Breast epithelium (tissue), 4 donors: ENCODE measurements at regions not wholly inside any gene's neighbourhood (a gene's known extent, or its start where the extent isn't known, plus 50 kb on each side); places are given as distances from the start of the nearest gene placed in this dataset.
"Not testable (repeated sequence)": the region's sequence is repeated elsewhere in the genome, so short reads cannot be mapped to it uniquely, and the experiment has no call there.

Experiments used
- DNase-seq, 2 donors: peaks; one replicate each; pipeline ENCODE4 v3.0.0-alpha.2; 2019; ENCODE audit warnings: low spot score in 2 of 2
- H3K27ac ChIP-seq, 2 donors: fragments of 200-600 bp; sonication (generic) in 1 of 2; one replicate each; pipeline ENCODE4 v1.5.1; 2016 to 2019; ENCODE audit warnings: mild to moderate bottlenecking in 1 of 2
- H3K27me3 ChIP-seq, 2 donors: fragments of 200-600 bp; sonication (generic) in 1 of 2; one replicate each; pipeline versions ENCODE4 v1.5.1 to v1.6.0; 2017 to 2019; ENCODE audit warnings: control low read depth in 1 of 2, mild to moderate bottlenecking in 1 of 2
- H3K36me3 ChIP-seq: fragments of 200-600 bp; one replicate; pipeline ENCODE4 v1.5.1; 2019
- H3K4me1 ChIP-seq, 2 donors: fragments of 200-600 bp; sonication (generic); one replicate each; pipeline ENCODE4 v1.5.1; 2016 to 2019; ENCODE audit warnings: control low read depth in 1 of 2
- H3K4me3 ChIP-seq, 3 donors: fragments of 200-600 bp; sonication (generic); 1 replicate in 2 of 3; 2 replicates in 1 of 3; pipeline ENCODE4 v1.5.1; 2016 to 2019; ENCODE audit warnings: mild to moderate bottlenecking in 3 of 3, moderate library complexity in 2 of 3
- H3K9me3 ChIP-seq, 2 donors: fragments of 200-600 bp; sonication (generic) in 1 of 2; one replicate each; pipeline ENCODE4 v1.5.1; 2016 to 2019; ENCODE audit warnings: control low read depth in 1 of 2
- CTCF ChIP-seq, 3 donors: fragments of 450-650 bp; IDR thresholded peaks; one replicate each; pipeline ENCODE4 v1.5.1; 2016 to 2017; ENCODE audit warnings: antibody characterized with exemption in 3 of 3, mild to moderate bottlenecking in 3 of 3, moderate library complexity in 3 of 3
- POLR2A ChIP-seq: fragments of 450-650 bp; IDR thresholded peaks from one replicate; pipeline ENCODE4 v1.6.1; 2016; ENCODE audit warnings: antibody characterized with exemption, mild to moderate bottlenecking, moderate library complexity
- POLR2AphosphoS5 ChIP-seq, 3 donors: sonication (generic); formaldehyde crosslinking; IDR thresholded peaks; one replicate each; pipeline ENCODE4 v1.6.1; 2017; ENCODE audit warnings: antibody characterized with exemption in 3 of 3
- intact Hi-C: fragments of 100-400 bp; cut with DNase I; formaldehyde crosslinking; loops from one replicate; pipeline ENCODE4 v1.15.1; 2023; ENCODE audit warnings: low total_unique reads

DNA sequence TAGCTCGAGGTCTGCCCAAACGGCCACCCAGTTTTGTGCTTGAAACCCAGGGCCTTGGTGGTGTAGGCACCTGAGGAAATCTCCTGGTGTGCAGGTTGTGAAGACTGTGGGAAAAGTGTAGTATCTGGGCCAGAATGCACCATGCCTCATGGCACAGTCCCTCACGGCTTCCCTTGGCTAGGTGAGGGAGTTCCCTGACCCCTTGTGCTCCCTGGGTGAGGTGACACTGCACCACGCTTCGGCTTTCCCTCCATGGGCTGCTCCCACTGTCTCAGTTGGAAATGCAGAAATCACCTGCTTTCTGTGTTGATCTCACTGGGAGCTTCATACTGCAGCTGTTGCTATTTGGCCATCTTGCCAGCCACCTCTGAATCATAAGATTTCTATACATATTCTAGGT is 62.4 kb upstream of the CDK6 start:
- intact Hi-C loops = no loop called here
- TF ChIP-seq CTCF (IDR thresholded peaks at IDR 0.05) (no peak), POLR2A (no peak), POLR2AphosphoS5 (IDR thresholded peaks at IDR 0.05) (no peak)
- Histone ChIP-seq H3K27ac (no peak overlapping the region), H3K36me3 (no peaks in the 10 kb centered on the region), H3K4me3 (no peak overlapping the region), H3K9me3 (peaks cover 12 to 25% of the 10 kb centered on the region in 2 donors), H3K27me3 (no peaks in the 10 kb centered on the region), H3K4me1 (no peaks in the 10 kb centered on the region)
- DNase-seq = no peak

DNA sequence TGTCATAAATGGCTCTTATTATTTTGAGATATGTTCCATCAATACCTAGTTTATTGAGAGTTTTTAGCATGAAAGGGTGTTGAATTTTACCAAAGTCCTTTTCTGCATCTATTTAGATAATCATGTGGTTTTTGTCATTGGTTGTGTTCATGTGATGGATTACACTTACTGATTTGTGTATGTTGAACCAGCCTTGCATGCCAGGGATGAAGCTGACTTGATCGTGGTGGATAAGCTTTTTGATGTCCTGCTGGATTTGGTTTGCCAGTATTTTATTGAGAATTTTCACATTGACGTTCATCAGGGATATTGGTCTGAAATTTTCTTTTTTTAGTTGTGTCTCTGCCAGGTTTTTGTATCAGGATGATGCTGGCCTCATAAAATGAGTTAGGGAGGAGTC is 58.5 kb upstream of the CDK6 start:
- peaks cover 12 to 30% of the 10 kb centered on the region in 2 donors for H3K9me3 ChIP-seq
- intact Hi-C loops, H3K27ac ChIP-seq: not testable (repeated sequence)

GRCh38 chr7:92889081-92889480 is 52.7 kb upstream of the CDK6 start:
- H3K27me3 ChIP-seq = no peaks in the 10 kb centered on the region
- H3K4me3 ChIP-seq = no peak overlapping the region
- DNase-seq = no peak
- H3K27ac ChIP-seq = no peak overlapping the region
- intact Hi-C loops = no loop called here
- H3K4me1 ChIP-seq = no peaks in the 10 kb centered on the region
- no peaks in the 10 kb centered on the region for H3K36me3 ChIP-seq
- TF ChIP-seq POLR2A = no peak
- TF ChIP-seq CTCF (IDR thresholded peaks at IDR 0.05) = no peak
- no peak for TF ChIP-seq POLR2AphosphoS5 (IDR thresholded peaks at IDR 0.05)
- peaks cover 8 to 27% of the 10 kb centered on the region in 2 donors for H3K9me3 ChIP-seq

More for the DNA sequence above, 58.5 kb upstream of the CDK6 start:
- DNase-seq, H3K27me3 ChIP-seq, H3K4me3 ChIP-seq, H3K4me1 ChIP-seq, H3K36me3 ChIP-seq: not testable (repeated sequence)
